T-helper 1 cell (primary cell): ENCODE measurements at regions not wholly inside any gene's neighbourhood (a gene's known extent, or its start where the extent isn't known, plus 50 kb on each side); places are given as distances from the start of the nearest gene placed in this dataset.

Source experiments
- DNase-seq, 5 donors: peaks; one replicate each; pipeline ENCODE4 v3.0.0-alpha.2; 2012 to 2020

DNA sequence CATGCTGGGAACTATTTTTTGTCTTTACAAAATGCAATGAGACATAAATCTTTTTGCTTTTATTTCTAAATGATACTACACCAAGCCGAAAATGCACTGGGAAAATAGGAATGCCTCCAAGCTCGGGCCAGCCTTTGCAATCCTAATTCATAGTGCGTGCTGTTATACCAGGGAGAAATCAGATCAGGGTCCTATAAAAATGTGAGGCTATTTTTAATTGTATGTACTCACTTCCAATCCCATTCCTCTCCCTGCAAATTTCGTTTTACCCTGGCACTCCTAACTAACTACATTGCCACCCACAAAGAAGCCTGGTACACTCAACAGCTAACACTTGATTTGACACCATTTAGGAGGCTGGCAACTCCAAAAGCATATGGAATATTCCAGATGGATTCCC, 350.6 kb upstream of the ZFP64 start:
- DNase-seq: no peak

DNA sequence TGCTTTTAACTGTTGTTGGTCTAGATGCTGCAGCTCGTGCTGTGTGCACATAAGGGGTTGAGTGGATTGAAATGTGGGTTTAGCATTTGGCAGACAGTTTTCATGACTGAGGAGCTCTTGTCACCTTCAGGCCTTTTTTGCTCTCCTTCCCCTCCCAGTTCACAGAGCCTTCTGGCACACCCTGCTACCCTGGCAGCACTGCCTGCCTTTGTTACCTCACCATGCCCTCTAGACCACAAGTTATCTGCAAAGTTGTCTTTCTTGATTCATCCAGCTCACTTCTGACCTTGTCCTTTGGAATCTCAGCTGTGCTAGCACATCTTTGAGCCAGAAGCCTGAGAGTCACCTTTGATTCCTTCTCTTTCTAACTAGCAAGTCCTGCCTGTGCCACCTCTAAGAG, 348.9 kb upstream of the ZFP64 start:
- no peak for DNase-seq

DNA sequence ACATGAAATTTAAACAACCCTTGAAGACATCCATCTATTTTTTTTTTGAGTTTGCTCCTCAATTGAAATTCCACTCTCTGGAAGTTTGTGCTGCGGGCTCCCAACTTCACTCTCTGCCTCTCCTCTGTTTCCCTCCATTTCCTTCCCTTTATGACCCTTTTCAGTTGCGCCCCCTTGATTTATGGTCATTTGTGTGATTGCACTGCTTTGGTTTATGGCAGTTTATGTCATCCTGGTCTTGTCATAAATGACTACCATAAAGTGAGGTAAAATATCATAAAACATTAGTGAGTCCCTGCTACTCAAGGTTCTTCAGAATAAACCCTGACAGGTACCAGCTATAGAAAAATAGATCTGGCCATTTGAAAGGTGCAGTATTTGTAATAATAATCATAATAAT, 348.3 kb upstream of the ZFP64 start:
- no peak for DNase-seq

DNA sequence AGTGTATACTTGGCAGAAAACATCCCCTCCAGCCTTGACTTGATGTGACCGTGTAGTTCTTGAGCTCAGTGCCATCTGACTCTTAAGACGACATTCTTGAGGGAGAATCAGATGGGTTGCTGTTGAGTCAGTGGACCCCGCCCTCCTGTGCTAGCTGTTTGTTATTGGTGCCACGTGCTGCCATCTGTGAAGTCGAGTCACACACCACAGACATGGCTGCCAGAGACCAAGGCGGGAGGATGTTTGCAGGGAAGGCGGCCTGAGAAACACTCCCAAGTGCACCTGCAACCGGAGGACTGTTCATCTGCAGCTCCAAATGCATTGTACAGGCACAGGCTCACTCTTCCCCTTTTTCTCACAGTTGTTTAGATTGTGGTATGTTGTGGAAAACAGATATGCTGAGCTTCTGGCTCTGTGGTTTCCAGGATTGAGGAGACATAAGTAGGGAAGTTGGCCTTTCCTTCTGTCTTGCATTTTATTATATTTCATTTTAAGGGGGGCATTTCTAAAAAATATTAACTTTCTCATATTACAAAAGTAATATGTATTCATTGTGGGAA, 345.3 kb upstream of the ZFP64 start:
- DNase-seq: no peak

DNA sequence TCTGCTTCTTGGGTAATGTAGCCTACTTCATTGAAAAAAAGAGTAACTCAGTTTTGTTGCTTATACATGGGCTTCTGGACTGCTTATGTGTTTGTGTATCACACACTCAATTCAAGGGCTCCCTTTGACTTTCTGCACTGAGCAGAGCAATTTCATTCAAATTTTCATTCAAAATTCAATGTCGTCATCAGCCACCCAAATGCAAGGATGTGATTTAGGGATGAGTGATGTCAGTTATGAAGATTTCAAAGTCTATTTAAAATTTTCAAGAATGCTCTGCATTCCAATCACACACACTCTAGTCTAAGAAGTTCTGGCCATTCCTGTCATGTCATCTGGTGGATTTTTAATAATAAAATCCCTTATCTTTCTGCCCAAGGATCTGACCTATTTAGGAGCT, 344.5 kb upstream of the ZFP64 start:
- no peak for DNase-seq

DNA sequence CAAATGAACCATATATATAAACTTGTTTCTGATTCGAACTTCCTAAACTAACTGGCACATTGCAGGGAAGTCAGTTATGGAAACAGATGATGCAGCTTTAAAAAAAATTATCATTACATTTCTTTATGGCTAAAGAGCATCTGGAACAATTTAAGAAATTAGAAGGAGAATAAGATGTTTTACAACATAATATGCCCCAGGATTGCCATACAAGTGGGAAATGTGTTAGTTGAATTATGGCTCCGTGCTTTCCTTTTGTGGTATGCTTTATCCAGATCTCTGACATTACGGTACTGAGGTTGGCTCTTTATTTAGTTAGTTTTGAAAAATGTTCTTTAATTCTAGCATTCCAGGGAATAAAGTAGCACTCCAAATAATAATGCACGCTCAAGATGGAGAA, 343.0 kb upstream of the ZFP64 start:
- no peak for DNase-seq

DNA sequence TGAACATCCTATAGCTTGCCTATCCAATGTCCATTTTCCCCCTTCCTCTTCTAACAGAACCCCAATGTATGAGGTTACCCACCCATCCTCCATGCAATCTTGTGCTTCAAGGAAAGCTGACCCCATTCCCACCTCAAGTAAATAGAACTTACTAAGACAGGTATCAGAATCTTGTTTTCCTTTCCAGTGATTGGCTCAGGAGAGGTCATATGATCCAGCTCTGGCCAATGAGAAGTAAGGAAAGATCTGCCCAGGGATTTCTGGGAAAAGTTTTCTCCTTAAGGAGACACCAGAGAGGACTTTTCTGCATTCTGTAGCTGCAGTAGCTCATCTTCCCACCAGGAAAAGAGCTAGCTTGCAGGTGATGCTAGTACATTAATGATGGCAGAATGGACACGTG, 341.8 kb upstream of the ZFP64 start:
- no peak for DNase-seq

DNA sequence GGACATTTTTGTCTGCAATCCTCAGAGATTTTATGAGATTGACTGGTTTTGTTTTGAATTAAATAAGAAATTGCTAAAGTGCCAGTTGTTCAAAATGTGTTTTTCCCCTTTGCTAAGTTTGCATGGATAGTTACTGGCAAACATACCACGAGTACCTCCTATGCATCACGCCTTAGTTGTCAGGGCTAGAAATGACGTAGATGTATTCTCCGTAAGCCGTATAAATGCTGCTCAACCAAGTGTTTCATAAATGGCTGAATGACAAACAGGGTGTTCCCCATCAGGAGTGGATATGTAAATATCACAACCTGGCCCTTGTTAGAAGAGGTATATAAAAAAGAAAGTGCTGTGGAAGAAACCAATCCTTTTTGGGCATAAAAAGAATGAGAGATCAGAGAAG, 341.1 kb upstream of the ZFP64 start:
- no peak for DNase-seq

DNA sequence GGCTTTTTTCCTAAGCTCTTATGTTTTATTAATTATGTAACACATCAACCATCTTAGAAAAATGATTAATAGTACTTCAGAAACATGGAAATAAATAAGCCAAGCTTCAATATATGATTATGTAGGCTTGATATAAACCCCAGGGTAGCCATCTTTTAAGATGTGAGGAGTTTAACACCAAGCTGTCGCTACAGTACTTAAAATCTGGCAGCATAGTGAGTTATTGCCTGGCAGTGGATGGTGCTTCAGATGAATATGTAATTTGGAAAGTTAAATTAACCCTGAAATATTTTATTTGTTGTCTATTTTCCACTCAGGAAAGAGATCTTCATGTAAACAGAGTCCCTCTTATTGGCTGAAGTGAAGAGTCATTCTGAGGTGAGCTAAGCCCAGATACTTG, 339.0 kb upstream of the ZFP64 start:
- no peak for DNase-seq

DNA sequence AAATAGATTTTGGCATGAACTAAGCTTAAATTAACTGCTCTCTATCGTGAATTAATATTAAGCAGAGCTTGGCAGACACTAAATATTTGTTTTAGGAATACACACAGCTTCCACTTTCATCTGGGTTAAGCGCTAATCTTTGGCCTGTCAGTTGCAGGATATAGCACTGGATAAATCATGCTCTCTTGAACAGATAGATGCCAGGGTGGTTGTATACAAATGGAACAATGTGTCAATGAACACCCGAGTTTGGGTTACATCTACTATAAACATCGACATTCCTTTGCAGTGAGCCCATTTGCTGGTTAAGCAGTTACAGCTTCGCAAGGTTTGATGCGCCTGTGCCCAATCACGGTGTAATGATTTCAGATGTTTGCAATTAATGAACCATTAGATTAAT, 338.2 kb upstream of the ZFP64 start:
- DNase-seq: no peak

DNA sequence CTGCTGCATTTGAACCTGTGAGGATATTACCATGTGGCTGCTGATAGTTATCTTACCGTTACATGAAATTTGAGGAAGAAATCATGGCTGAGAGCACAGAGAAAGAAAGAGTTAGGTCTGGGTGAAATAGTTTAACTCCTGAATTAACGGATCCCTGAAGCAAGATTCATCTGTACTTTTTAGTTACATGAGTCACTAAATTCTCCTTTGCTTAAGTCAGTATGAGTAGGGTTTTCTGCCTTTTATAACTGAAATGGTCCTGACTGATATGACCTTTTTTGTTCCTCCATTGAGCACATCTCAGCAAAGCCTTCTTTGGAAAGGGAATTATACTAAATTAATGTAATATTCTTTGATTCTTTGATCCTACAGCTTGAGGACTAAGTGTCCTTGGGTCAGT, 333.3 kb upstream of the ZFP64 start:
- DNase-seq: no peak

DNA sequence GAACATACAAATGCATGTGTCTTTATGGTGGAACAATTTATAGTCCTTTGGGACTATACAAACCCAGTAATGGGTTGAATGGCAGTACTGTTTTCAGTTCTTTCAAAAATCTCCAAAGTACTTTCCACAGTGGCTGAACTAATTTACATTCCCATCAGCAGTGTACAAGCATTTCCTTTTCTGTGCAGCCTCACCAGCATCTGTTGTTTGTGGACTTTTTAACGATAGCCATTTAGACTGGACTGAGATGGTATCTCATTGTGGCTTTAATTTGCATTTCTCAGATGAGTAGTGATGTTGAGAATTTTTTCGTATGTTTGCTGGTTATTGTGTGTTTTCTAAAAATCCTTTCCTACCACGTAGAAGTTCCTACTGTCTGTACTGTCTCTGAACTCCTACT, 327.2 kb upstream of the ZFP64 start:
- no peak for DNase-seq

DNA sequence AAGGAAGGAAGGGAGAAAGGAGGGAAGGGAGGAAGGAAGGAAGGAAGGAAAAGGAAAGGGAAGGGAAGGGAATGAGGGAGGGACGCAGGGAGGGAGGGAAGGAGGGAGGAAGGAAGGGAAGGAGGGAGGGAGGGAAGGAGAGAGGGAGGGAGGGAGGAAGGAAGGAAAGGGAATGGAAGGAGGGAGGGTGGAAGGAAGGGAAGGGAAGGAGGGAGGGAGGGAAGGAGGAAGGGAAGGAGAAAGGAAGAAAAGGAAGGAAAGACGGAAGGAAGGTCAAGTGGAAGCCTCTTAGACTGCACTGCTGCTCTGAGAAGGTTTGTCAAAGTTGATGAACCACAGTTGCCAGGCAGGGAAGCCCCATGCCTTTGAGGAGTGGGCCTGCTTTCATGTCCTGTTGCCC, 324.3 kb upstream of the ZFP64 start:
- DNase-seq: no peak

DNA sequence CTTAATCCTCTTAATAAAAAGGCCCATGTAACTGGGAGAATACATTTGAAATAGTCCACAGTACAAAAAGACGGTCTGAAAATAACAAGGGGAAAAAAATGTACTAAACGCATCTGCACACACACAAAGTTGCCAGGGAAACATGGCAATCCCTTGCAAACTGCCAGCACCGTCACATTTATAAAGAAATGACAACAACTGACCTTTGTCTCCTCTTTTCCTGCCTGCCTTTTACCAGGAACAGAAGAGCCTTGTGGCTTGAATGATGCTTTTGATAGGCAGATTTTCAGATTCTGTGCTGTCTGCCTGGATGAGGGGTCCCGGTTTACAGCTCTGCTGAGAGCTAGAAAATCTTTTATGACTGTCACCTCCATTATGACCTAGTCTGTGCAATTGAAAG, 308.6 kb upstream of the ZFP64 start:
- no peak for DNase-seq

DNA sequence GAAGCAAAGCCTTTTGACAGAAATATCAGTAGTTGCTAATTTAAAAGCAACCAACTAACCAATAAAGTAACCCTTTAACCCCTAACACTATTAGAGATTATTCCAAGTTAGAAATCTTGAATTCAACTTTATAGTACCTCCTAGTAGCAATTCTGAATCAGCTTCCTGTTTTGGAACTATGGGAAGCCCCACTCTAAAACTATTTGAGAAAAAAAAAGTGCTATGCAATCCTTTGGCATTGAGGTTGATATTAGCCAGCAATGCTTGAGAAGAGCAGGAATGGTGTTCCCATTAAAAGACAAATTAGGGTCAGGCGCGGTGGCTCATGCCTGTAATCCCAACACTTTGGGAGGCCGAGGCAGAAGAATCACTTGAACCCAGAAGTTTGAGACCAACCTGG, 306.2 kb upstream of the ZFP64 start:
- no peak for DNase-seq

DNA sequence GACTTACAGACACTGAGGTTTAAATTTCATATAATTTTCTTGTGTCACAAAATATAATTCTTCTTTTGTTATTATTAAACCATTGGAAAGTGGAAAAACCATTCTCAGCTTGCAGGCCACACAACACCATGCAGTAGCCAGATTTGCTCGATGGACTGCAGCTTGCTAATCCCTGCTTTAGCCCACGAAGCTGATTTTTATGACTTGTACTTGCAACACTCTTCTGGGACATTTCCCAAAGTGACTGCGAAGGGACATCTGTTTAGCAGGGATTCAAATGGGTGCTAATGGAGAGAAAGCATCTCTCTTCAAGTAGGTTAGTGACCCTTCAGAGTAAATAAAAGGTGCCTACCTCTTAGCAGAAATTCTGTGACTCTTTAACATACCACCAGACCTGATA, 304.6 kb upstream of the ZFP64 start:
- no peak for DNase-seq

DNA sequence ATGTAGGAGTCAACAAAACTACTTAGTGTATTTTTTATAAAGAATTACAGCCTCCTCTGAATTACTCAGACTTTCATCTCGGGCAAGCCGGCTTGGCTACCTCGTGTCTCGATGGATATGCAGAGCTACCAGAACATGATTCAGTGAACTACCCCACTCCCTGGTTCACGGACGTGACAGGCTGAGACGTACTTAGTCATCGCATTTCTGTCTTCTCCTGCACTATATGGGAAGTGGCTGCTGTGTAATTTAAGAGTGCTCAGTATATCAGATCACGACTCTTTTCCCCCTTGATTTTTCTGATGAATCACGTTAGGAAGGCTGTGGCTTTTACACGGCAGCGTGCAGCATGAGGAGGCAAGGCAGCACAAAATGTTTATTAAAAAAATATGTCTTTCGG, 302.7 kb upstream of the ZFP64 start:
- DNase-seq: peak in 1 of 5 donors; percentile 10

DNA sequence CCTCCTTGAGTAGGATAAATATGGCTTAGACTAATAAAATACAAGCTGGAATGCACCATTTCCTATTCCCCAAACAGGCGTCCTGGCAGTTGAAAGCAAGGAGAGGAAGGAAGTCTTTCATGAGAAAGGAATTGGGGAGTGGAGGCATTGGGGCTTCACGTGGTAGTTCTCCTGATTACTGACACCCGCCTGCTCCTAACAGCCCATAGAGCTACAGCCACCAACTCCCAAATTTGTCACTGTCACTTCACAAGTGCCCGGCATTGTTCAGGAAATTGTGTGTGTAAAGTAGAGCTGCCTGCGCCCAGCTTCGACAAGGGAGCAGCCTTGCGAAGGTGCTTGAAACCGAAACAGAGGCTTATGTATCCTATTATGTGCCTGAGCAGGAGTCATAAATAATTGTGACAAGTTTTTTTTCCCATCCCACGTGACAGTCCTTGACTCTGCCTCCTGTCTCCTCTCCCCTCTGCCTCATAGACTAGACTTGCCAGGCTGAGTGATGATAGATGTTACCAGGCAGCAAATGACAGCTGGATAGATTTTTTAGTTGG, 301.7 kb upstream of the ZFP64 start:
- DNase-seq: no peak

DNA sequence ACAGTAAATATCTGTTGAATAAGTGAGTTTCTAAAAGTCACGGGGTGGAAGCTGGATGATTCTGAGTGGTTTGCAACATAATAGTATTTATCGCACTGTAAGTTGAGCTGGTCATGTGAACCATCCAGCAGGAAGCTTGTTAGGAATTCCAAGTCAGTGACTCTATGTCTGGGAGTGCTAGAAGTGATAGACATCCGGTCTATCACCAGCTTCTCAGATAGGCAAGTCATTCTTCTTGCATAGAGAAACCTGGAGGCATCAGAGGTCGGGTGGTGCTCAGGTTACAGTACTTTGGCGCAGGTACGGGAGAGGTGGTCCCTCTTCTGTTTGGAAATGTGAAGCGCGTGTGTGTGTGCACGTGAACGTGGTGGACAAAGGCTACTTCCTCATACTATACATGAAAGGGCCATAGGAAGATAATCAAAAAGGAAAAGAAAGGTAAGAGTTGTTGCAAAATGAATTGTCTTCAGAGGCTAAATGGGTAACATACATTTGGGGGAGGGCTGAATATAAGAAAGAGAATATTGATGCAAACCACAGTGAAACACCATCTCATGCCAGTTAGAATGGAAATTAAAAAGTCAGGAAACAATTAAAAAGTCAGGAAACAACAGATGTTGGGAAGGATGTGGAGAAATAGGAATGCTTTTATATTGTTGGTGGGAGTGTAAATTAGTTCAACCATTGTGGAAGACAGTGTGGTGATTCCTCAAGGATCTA, 299.3 kb upstream of the ZFP64 start:
- DNase-seq: no peak

DNA sequence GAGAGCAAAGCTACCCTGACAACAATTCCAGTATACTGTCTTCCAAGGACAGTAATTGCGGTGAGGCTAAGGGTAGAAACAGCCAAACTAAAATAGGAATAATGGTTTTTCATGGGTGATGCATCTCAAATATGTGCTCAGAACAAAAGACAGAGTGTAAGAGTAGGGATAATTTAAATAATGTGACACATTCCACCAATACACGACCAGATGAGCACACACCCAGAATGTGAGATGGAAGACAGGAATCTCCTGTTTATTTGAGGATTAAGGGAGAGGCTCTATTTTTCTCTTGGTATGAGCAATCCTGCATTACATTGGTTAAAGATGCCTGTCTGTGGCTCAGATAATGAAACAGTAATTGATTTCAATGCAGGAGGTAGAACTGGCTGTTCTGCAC, 292.9 kb upstream of the ZFP64 start:
- DNase-seq: no peak

DNA sequence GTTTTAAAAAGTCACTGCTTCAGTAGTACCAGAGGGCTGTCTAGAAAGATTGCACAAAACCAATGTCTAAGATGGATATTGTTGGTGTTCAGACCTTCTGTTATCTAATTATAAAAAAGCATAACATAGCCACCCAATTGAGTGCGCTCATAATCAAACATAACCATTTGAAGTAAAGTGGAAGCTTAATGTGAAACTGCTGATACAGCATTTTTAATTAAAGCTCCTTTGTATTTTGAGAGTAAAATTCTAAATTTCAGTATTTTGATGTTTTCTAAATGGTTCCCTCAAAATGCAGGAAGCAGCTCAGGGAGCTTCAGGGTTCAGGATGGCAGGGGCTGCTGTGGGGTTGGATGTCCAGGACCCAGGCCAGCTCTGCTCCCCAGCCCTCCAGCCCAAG, 291.8 kb upstream of the ZFP64 start:
- no peak for DNase-seq

DNA sequence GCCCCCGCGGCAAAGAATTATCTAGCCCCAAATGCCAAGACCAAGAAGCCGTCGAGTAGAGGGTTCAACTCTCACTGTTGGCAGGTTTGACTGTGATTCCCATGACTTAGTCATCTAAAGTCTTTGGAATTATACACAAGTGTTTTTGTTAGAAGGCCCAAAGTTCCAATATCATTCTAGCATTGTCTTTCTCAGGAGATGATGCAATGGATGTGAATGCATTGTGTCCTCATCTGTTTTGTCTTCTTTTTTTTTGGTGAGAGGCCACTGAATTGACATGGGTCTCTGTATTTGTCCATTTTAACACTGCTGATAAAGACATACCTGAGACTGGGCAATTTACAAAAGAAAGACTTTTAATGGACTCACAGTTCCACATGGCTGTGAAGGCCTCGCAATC, 290.5 kb upstream of the ZFP64 start:
- DNase-seq: no peak

DNA sequence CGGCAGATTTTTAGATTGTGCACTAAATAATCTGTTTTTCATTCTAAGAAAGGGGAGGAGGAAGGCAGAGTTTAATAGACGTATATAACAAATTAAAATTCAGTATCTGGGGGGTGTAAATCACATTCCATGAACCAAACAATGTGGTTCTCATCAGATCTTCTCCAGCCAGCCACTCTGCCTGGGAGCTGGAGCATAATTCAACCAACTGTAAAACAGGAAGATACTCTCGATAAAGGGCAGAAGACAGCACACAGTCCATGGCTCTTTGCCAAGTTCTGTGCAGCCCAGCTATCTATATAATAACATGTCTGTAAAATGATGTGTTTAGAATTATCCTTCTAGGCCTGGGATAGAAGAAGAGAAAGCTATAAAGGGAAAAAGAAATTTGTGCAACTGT, 289.9 kb upstream of the ZFP64 start:
- no peak for DNase-seq

DNA sequence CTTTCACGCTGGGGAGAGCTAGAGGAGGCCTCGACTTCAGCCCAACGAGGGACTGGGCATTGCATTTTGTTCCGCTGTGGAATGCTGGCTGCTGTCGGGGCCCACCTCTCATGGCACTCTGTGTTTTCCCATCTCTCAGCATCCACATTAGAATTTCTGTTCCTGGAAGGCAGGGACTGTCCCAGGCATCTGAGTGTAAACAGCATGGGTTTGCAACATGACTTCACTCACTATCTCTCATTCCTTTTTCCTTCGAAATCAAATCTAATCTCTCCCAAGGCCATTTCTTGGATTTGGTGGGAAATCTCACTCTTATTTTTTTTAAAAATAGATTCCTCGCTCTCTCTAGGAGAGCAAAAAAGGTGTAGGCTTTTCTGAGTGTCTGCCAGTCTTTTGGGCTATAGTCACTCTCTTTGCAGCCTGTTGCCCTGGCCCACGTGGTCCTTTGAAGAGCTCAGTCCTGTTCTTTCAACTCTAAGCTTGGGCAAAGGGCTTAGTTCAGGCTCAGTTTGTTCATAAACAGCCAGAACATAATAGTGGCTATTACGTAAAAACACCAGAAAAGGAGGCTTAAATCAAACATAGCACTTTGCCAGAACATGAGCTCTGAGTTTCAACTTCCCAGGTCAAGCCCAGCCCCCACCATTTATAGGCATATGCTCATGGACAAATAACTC, 284.6 kb upstream of the ZFP64 start:
- no peak for DNase-seq
